ENCODE measurements at regions not wholly inside any gene's neighbourhood (a gene's known extent, or its start where the extent isn't known, plus 50 kb on each side); places are given as distances from the start of the nearest gene placed in this dataset.
A peak's percentile ranks its signal among the peaks of the same experiment; 100 is the strongest.

DNA sequence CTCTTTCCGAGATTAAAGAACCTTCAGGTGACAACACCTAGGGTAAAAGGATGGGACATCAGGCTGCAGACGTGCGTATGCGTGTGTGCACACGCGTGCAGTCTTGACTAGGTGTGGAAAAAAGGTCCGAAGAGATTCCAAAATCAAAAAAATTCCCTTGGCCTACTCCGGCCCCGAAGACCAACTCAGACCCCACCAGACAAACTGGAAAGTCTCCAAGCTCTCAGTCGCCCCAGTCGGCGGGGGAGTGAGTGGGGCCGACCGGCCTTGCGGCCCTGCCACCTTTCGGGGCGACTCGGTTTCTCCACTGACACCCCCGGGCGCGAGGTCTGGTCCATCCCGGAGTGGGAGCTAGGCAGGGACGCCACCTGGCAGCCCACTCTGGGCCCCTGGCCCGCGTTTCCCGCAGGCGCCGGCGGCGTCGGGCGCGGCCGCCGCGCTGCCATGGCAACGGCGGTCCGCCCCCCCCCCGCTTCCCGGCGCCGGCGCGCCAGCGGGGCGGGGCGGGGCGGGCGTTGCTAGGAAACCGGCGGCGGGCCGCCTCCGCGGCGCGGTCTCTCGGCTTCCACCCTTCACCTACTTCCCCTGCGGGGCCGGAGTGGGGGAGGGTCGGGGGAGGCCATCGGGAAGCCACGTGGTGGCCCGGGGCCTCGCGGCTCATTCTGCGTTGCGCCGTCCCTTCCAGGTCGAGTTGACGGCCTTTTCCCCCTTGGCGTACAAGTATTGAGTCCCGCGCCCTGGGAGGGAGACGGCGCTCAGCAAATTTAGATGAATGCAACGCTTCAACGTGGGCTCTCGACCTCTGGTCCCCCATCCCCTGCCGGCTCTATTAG, 253.1 kb downstream of the EFCAB11 start:
- TF ChIP-seq CTCF (IDR thresholded peaks at IDR 0.05), result no peak
- no peak for TF ChIP-seq TEAD4 (IDR thresholded peaks at IDR 0.05; ENCODE audit: borderline replicate concordance, insufficient read depth)
- peak; percentile 97 for TF ChIP-seq MAX (IDR thresholded peaks at IDR 0.05; ENCODE audit: low read depth)
- TF ChIP-seq, protein P1, sequence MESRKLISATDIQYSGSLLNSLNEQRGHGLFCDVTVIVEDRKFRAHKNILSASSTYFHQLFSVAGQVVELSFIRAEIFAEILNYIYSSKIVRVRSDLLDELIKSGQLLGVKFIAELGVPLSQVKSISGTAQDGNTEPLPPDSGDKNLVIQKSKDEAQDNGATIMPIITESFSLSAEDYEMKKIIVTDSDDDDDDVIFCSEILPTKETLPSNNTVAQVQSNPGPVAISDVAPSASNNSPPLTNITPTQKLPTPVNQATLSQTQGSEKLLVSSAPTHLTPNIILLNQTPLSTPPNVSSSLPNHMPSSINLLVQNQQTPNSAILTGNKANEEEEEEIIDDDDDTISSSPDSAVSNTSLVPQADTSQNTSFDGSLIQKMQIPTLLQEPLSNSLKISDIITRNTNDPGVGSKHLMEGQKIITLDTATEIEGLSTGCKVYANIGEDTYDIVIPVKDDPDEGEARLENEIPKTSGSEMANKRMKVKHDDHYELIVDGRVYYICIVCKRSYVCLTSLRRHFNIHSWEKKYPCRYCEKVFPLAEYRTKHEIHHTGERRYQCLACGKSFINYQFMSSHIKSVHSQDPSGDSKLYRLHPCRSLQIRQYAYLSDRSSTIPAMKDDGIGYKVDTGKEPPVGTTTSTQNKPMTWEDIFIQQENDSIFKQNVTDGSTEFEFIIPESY (IDR thresholded peaks at IDR 0.05; ENCODE audit: borderline replicate concordance, low read depth), result no peak
- no peak for TF ChIP-seq JUND (IDR thresholded peaks at IDR 0.05)
- TF ChIP-seq TAF1 (IDR thresholded peaks at IDR 0.05; ENCODE audit: borderline replicate concordance, low read depth, low read length), result no peak
- TF ChIP-seq POLR2AphosphoS5 (IDR thresholded peaks at IDR 0.05; ENCODE audit: low read depth, low read length), result 0 out of 2 replicates have a peak, but pooled peaks have one; percentile 19
- TF ChIP-seq NFIC (IDR thresholded peaks at IDR 0.05; ENCODE audit: borderline replicate concordance), result no peak
- no peak for TF ChIP-seq RFX5 (IDR thresholded peaks at IDR 0.05; ENCODE audit: low read length)
- no peak for TF ChIP-seq SIN3A (IDR thresholded peaks at IDR 0.05; ENCODE audit: borderline replicate concordance, low read depth, low read length)
- TF ChIP-seq SMC3 (IDR thresholded peaks at IDR 0.05; ENCODE audit: low read depth, low read length), result no peak; the same call in none of the 2 replicates
- TF ChIP-seq RXRA (IDR thresholded peaks at IDR 0.05; ENCODE audit: borderline replicate concordance, low read depth), result no peak
- no peak for TF ChIP-seq EP300 (IDR thresholded peaks at IDR 0.05; ENCODE audit: borderline replicate concordance in 1 of 2, low read depth in 1 of 2, low read length in 1 of 2)
- no peak for TF ChIP-seq GABPA (IDR thresholded peaks at IDR 0.05; ENCODE audit: low read depth)
